T-cell (primary cell): ENCODE measurements at regions not wholly inside any gene's neighbourhood (a gene's known extent, or its start where the extent isn't known, plus 50 kb on each side); places are given as distances from the start of the nearest gene placed in this dataset.

ENCODE experiments used
- ATAC-seq, 4 experiments: fragments of 200-7000 bp in 3 of 4; fragments of 150-1000 bp in 1 of 4; cut with Tn5 transposase; replicated peaks in 1 of 4; 1 replicate in 3 of 4; 2 replicates in 1 of 4; pipeline ENCODE4 v1.10.0; 2021; ENCODE audit warnings: moderate library complexity in 3 of 4, mild to moderate bottlenecking in 2 of 4, moderate number of reproducible peaks in 1 of 4
- CTCF ChIA-PET, 2 donors: fragments of 300-600 bp; sonication (Branson Sonifier 250); formaldehyde crosslinking; loops; one replicate each; lab custom pipeline; 2022; ENCODE audit warnings: antibody characterized with exemption in 2 of 2; lab: Charles Lee
- POLR2A ChIA-PET, 2 donors: fragments of 300-600 bp; sonication (Branson Sonifier 250); formaldehyde crosslinking; loops; one replicate each; lab custom pipeline; 2022; ENCODE audit warnings: antibody characterized with exemption in 2 of 2; lab: Charles Lee
- DNase-seq, 35 experiments: peaks; one replicate each; pipeline versions ENCODE4 v3.0.0 to v3.0.0-alpha.2; 2013 to 2023
- H3K27ac ChIP-seq: one replicate; pipeline ENCODE4 v1.5.1; 2013; ENCODE audit warnings: low read length
- H3K27me3 ChIP-seq, 2 experiments: replicated peaks in 1 of 2; 1 replicate in 1 of 2; 2 replicates in 1 of 2; pipeline versions ENCODE4 v1.6.1 to v1.7.0; 2013; ENCODE audit warnings: low read length in 1 of 2, mixed read lengths in 1 of 2; ENCODE audit not compliant: control insufficient read depth in 2 of 2, insufficient read depth in 2 of 2; ENCODE audit errors: extremely low read depth in 1 of 2
- H3K36me3 ChIP-seq, 2 donors: 1 replicate in 1 of 2; 2 replicates in 1 of 2; pipeline versions ENCODE4 v1.6.1 to v1.7.0; 2013; ENCODE audit warnings: low read length in 1 of 2; ENCODE audit not compliant: control insufficient read depth in 2 of 2, insufficient read depth in 1 of 2; ENCODE audit errors: extremely low read depth in 1 of 2
- H3K4me1 ChIP-seq, 2 experiments: 1 replicate in 1 of 2; 2 replicates in 1 of 2; pipeline versions ENCODE4 v1.6.1 to v1.7.0; 2013; ENCODE audit warnings: low read length in 2 of 2, mixed read lengths in 1 of 2; ENCODE audit not compliant: insufficient read depth in 2 of 2, control insufficient read depth in 1 of 2; ENCODE audit errors: extremely low read depth in 1 of 2
- H3K4me3 ChIP-seq, 2 donors: 1 replicate in 1 of 2; 2 replicates in 1 of 2; pipeline versions ENCODE4 v1.5.1 to v1.7.0; 2013; ENCODE audit warnings: mild to moderate bottlenecking in 2 of 2, low read length in 1 of 2, moderate library complexity in 1 of 2; ENCODE audit not compliant: control insufficient read depth in 1 of 2; ENCODE audit errors: extremely low read depth in 1 of 2
- H3K9me3 ChIP-seq: 2 replicates; pipeline ENCODE4 v1.7.0; 2013
- H3K27ac Mint-ChIP-seq, 2 donors: one replicate each; pipeline ENCODE4 v1.8.0; 2020 to 2021; ENCODE audit warnings: mild to moderate bottlenecking in 2 of 2, mixed read lengths in 2 of 2
- H3K27me3 Mint-ChIP-seq, 2 donors: one replicate each; pipeline ENCODE4 v1.8.0; 2021 to 2022; ENCODE audit warnings: mixed read lengths in 2 of 2
- H3K36me3 Mint-ChIP-seq: one replicate; pipeline ENCODE4 v1.8.0; 2021; ENCODE audit warnings: mixed read lengths
- H3K4me1 Mint-ChIP-seq, 3 donors: one replicate each; pipeline ENCODE4 v1.8.0; 2020 to 2022; ENCODE audit warnings: mixed read lengths in 3 of 3, mild to moderate bottlenecking in 1 of 3
- H3K4me3 Mint-ChIP-seq, 3 donors: one replicate each; pipeline ENCODE4 v1.8.0; 2020 to 2022; ENCODE audit warnings: mild to moderate bottlenecking in 3 of 3, mixed read lengths in 3 of 3, moderate library complexity in 3 of 3
- H3K9me3 Mint-ChIP-seq, 3 donors: one replicate each; pipeline ENCODE4 v1.8.0; 2020 to 2022; ENCODE audit warnings: mixed read lengths in 3 of 3
- WGBS: methylation state at CpG from one replicate; pipeline ENCODE4 v1.1.5; 2013; ENCODE audit warnings: missing lambda C conversion rate; ENCODE audit not compliant: insufficient coverage; 5-methylcytosine and 5-hydroxymethylcytosine counted together

DNA sequence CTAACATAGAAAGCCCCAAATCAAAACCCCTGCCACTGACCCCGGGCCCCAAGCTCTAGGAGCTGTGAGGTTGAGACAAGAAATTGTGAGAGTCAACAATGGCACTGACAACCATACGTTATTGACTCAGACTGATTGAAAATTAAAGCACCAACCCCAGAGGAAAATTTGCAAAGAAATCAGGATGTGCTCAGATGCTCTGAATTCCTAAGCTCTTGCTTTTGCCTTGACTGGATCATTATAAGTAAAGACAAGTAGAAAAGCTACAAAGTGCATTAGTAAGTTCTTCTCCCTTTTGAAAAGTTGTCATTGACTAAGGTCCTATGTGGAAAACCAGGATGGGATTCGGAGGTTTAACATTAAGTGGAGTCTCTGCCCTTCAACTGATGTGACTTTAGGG lies 130.2 kb downstream of the SAMD9 start:
- no peaks in the 10 kb centered on the region for H3K27me3 ChIP-seq
- H3K27ac ChIP-seq = no peak overlapping the region
- no peaks in the 10 kb centered on the region for H3K9me3 ChIP-seq
- H3K4me1 Mint-ChIP-seq = no peaks in the 10 kb centered on the region
- H3K27me3 Mint-ChIP-seq = peaks cover 4 to 7% of the 10 kb centered on the region in 2 donors
- no peak overlapping the region for H3K4me3 ChIP-seq
- DNase-seq (no peak), ATAC-seq (no peak)
- CTCF ChIA-PET = no interaction called here
- H3K4me1 ChIP-seq = no peaks in the 10 kb centered on the region
- H3K27ac Mint-ChIP-seq = no peak overlapping the region
- H3K4me3 Mint-ChIP-seq = no peak overlapping the region
- H3K36me3 ChIP-seq = no peaks in the 10 kb centered on the region
- 72% methylated on average over 2 of the region's 3 CpGs for WGBS
- H3K9me3 Mint-ChIP-seq = no peaks in the 10 kb centered on the region
- POLR2A ChIA-PET = interaction anchor here in 1 of 2 donors (0.7 kb wide), 1 partner anchor 170 kb away, joined by 3 read pairs; no protein-coding TSS in a partner anchor
- no peaks in the 10 kb centered on the region for H3K36me3 Mint-ChIP-seq

DNA sequence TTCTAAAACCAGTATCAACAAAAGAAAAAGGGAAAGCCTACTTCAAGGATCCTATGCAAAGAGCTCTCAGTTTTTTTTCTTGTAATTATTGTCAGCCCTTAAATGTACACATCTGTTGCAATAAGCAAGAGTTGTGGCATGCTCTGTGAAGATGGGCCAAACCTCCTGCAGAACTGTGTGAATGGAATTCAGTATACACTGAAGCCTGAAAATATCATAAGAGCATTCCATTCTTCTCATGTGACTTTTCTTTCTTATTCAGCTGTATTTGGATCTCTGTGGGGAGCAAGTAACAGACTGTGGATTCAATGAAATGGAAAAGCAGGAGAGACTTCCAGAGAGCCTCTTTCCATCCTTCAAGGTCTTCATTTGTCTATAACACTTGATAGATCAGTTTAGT lies 130.7 kb downstream of the SAMD9 start:
- H3K27ac Mint-ChIP-seq = no peak overlapping the region
- H3K4me1 Mint-ChIP-seq = no peaks in the 10 kb centered on the region
- Histone ChIP-seq H3K36me3 (no peaks in the 10 kb centered on the region), H3K27ac (no peak overlapping the region), H3K4me1 (no peaks in the 10 kb centered on the region), H3K27me3 (no peaks in the 10 kb centered on the region), H3K4me3 (no peak overlapping the region), H3K9me3 (no peaks in the 10 kb centered on the region)
- H3K36me3 Mint-ChIP-seq = no peaks in the 10 kb centered on the region
- no peaks in the 10 kb centered on the region for H3K9me3 Mint-ChIP-seq
- DNase-seq (no peak), ATAC-seq (no peak)
- ChIA-PET CTCF (interaction anchor here in 1 of 2 donors (0.5 kb wide), 1 partner anchor 35 kb away, joined by 3 read pairs; no protein-coding TSS in a partner anchor), POLR2A (interaction anchor here in 1 of 2 donors (0.6 kb wide), 1 partner anchor 191 kb away, joined by 3 read pairs; no protein-coding TSS in a partner anchor)
- no peak overlapping the region for H3K4me3 Mint-ChIP-seq
- H3K27me3 Mint-ChIP-seq = peaks cover 4 to 7% of the 10 kb centered on the region in 2 donors

DNA sequence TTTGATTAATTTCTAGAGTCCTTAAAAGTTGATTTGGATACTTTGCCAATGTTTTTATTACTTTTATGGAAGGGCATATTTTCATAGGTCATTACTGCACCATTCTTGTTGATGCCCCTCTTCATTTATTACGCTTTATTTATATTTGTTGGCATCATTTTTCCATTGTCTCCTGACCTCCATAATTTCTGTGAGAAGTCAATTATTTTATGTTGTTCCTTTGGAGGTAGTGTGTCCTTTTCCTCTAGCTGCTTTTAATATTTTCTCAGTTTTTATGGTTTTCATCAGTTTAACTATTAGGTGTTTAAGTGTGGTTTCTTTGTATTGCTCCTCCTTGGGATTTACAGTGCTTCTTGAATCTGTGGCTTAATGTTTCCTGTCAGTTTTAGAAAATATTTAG lies 134.9 kb downstream of the SAMD9 start:
- Mint-ChIP-seq H3K9me3 (peaks cover 9 to 20% (median 12%) of the 10 kb centered on the region in 3 donors), H3K36me3 (no peaks in the 10 kb centered on the region)
- ATAC-seq = no peak

DNA sequence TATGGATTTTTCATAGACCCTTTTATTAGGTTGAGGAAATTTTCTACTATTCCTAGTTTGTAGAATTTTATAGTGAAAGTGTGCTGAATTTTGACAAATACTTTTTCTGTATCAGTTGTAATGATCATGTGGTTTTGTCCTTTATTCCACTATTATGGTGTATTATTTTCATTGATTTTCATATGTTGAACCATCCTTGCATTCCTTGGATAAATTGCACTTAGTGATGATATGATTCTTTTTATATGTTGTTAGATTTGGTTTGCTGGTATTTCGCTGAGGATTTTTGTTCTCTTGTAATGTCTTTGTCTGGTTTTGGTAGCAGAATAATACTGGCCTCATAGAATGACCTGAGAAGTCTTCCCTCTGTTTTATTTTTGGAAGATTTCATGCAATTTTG lies 140.6 kb upstream of the CDK6 start:
- peaks cover 0 to 4% of the 10 kb centered on the region in 2 donors for H3K27me3 Mint-ChIP-seq
- no peak for ATAC-seq
- Histone ChIP-seq H3K27ac (no peak overlapping the region), H3K9me3 (no peaks in the 10 kb centered on the region), H3K4me3 (no peak overlapping the region), H3K27me3 (no peaks in the 10 kb centered on the region), H3K4me1 (no peaks in the 10 kb centered on the region), H3K36me3 (no peaks in the 10 kb centered on the region)
- no peak overlapping the region for H3K27ac Mint-ChIP-seq
- POLR2A ChIA-PET = no interaction called here
- CTCF ChIA-PET = no interaction called here
- H3K4me1 Mint-ChIP-seq = peaks cover 0 to 4% (median 0%) of the 10 kb centered on the region in 3 donors
- 100% methylated on average over 1 of the region's 1 CpG for WGBS
- H3K9me3 Mint-ChIP-seq = peaks cover 19 to 37% (median 22%) of the 10 kb centered on the region in 3 donors
- DNase-seq = no peak
- H3K4me3 Mint-ChIP-seq = no peak overlapping the region
- peaks cover 3% of the 10 kb centered on the region for H3K36me3 Mint-ChIP-seq

More for the DNA sequence above, 134.9 kb downstream of the SAMD9 start:
- peaks cover 3 to 4% of the 10 kb centered on the region in 2 donors for H3K27me3 Mint-ChIP-seq
- POLR2A ChIA-PET = no interaction called here
- WGBS = no CpG with 5 or more reads among the region's 1 CpG
- H3K36me3 ChIP-seq = no peaks in the 10 kb centered on the region
- H3K4me3 ChIP-seq = no peak overlapping the region
- H3K27ac ChIP-seq = no peak overlapping the region
- no peaks in the 10 kb centered on the region for H3K4me1 ChIP-seq
- DNase-seq = no peak
- no peak overlapping the region for H3K27ac Mint-ChIP-seq
- CTCF ChIA-PET = no interaction called here
- H3K27me3 ChIP-seq = no peaks in the 10 kb centered on the region
- H3K9me3 ChIP-seq = no peaks in the 10 kb centered on the region
- no peak overlapping the region for H3K4me3 Mint-ChIP-seq
- no peaks in the 10 kb centered on the region for H3K4me1 Mint-ChIP-seq

DNA sequence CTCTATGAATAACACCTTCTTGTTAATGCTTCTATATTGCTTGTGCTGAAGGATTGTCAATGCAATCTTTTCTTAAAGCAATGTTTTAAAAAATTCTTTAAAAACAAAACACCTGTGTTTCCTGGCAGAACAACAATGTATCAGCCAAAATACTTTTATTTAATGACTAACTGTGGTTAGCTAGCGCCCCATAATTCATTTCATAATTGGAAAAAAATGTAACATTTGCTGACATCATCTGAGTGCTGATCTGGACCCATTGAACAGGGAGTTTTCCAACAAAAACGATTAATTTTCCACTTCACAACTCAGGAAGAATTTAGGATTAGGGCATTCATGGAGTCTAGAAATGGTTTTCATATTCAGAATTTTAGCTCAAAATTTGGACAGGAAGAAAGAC lies 137.6 kb upstream of the CDK6 start:
- no peak for DNase-seq
- no peak overlapping the region for H3K4me3 ChIP-seq
- H3K36me3 ChIP-seq = no peaks in the 10 kb centered on the region
- no peaks in the 10 kb centered on the region for H3K9me3 ChIP-seq
- no peak overlapping the region for H3K27ac ChIP-seq
- no peak overlapping the region for H3K4me3 Mint-ChIP-seq
- H3K27ac Mint-ChIP-seq = no peak overlapping the region
- ATAC-seq = no peak
- ChIA-PET POLR2A (no interaction called here), CTCF (interaction anchor here in 1 of 2 donors (0.6 kb wide), 1 partner anchor 12 kb away, joined by 3 read pairs; no protein-coding TSS in a partner anchor)
- no peaks in the 10 kb centered on the region for H3K4me1 ChIP-seq
- H3K4me1 Mint-ChIP-seq = peaks cover 0 to 4% (median 0%) of the 10 kb centered on the region in 3 donors
- H3K36me3 Mint-ChIP-seq = peaks cover 3% of the 10 kb centered on the region
- H3K27me3 Mint-ChIP-seq = peaks cover 0 to 4% of the 10 kb centered on the region in 2 donors
- WGBS = no CpG with 5 or more reads among the region's 2 CpGs
- no peaks in the 10 kb centered on the region for H3K27me3 ChIP-seq
- H3K9me3 Mint-ChIP-seq = peaks cover 13 to 25% (median 18%) of the 10 kb centered on the region in 3 donors

DNA sequence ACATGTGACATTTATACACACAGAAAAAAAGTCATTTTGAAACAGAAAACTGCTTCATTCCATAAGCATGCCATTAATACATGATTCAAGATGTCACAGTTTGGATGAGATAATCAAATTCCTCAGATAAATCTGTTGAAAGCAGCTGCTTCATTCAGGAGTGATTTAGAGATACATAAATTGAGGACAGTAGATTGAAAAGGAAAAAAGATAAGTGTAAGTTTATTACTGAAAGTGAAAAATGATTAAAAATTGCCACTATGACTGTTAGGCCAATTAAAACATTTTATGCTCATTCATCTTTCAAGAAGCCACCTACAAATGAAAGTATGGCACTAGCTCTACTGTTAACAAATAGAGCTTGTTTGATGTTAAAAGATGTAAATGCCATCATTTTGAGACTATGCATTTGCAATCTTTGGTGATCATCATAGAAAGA lies 136.9 kb upstream of the CDK6 start:
- no peak for DNase-seq
- POLR2A ChIA-PET = no interaction called here
- Histone ChIP-seq H3K9me3 (no peaks in the 10 kb centered on the region), H3K4me1 (no peaks in the 10 kb centered on the region), H3K36me3 (no peaks in the 10 kb centered on the region), H3K4me3 (no peak overlapping the region), H3K27ac (no peak overlapping the region), H3K27me3 (no peaks in the 10 kb centered on the region)
- H3K27me3 Mint-ChIP-seq = peaks cover 0 to 4% of the 10 kb centered on the region in 2 donors
- H3K36me3 Mint-ChIP-seq = peaks cover 3% of the 10 kb centered on the region
- CTCF ChIA-PET = no interaction called here
- H3K27ac Mint-ChIP-seq = no peak overlapping the region
- no peak for ATAC-seq
- peaks cover 7 to 18% (median 13%) of the 10 kb centered on the region in 3 donors for H3K9me3 Mint-ChIP-seq
- H3K4me3 Mint-ChIP-seq = no peak overlapping the region
- peaks cover 0 to 4% (median 0%) of the 10 kb centered on the region in 3 donors for H3K4me1 Mint-ChIP-seq
